ENCODE measurements at regions not wholly inside any gene's neighbourhood (a gene's known extent, or its start where the extent isn't known, plus 50 kb on each side); places are given as distances from the start of the nearest gene placed in this dataset.
"Not testable (repeated sequence)": the region's sequence is repeated elsewhere in the genome, so short reads cannot be mapped to it uniquely, and the experiment has no call there.

- TF ChIP-seq CTCF (IDR thresholded peaks at IDR 0.05; ENCODE audit: insufficient read depth, low read depth, low read length); EZH2 (IDR thresholded peaks at IDR 0.05; ENCODE audit: insufficient read depth, low read length): not testable (repeated sequence)
Observed at GRCh38 chr18:75839686-75840085, 412.2 kb upstream of the SMIM21 start.

Data from astrocyte (in vitro differentiated cells and primary cell).